NCI-H146 (cell line): ENCODE measurements at regions not wholly inside any gene's neighbourhood (a gene's known extent, or its start where the extent isn't known, plus 50 kb on each side); places are given as distances from the start of the nearest gene placed in this dataset.

Experiments
- DNase-seq: peaks from one replicate; lab custom pipeline; 2025; lab: John Stamatoyannopoulos, UW

GRCh38 chr3:54021071-54021470, 101.3 kb upstream of the CACNA2D3 start:
- no peak for DNase-seq

GRCh38 chr3:54020436-54020835, 101.9 kb upstream of the CACNA2D3 start:
- DNase-seq, result no peak

- DNase-seq, result no peak
Observed at GRCh38 chr3:54014067-54014466, 108.3 kb upstream of the CACNA2D3 start.

- DNase-seq, result no peak
Observed at GRCh38 chr3:54008744-54009143, 113.6 kb upstream of the CACNA2D3 start.

- DNase-seq, result no peak
Observed at GRCh38 chr3:54008099-54008498, 114.3 kb upstream of the CACNA2D3 start.

- DNase-seq, result no peak
Observed at GRCh38 chr3:54004335-54004734, 112.7 kb upstream of the SELENOK start.

- no peak for DNase-seq
Observed at GRCh38 chr3:54003136-54003535, 111.5 kb upstream of the SELENOK start.

- no peak for DNase-seq
Observed at GRCh38 chr3:53999725-54000124, 108.1 kb upstream of the SELENOK start.

GRCh38 chr3:53998980-53999379, 107.3 kb upstream of the SELENOK start:
- no peak for DNase-seq

- DNase-seq, result no peak
Observed at GRCh38 chr3:53997476-53997875, 105.8 kb upstream of the SELENOK start.

GRCh38 chr3:53996141-53996874, 104.6 kb upstream of the SELENOK start:
- DNase-seq, result no peak

- DNase-seq, result no peak
Observed at GRCh38 chr3:53994986-53995603, 103.4 kb upstream of the SELENOK start.

GRCh38 chr3:53991240-53991639, 99.6 kb upstream of the SELENOK start:
- DNase-seq, result no peak

- no peak for DNase-seq
Observed at GRCh38 chr3:53989946-53990345, 98.3 kb upstream of the SELENOK start.

GRCh38 chr3:53989451-53989850, 97.8 kb upstream of the SELENOK start:
- DNase-seq, result no peak

GRCh38 chr3:53978386-53978785, 86.7 kb upstream of the SELENOK start:
- DNase-seq, result no peak

- no peak for DNase-seq
Observed at GRCh38 chr3:53975382-53975781, 83.7 kb upstream of the SELENOK start.

GRCh38 chr3:53974324-53974723, 82.7 kb upstream of the SELENOK start:
- no peak for DNase-seq

- DNase-seq, result no peak
Observed at GRCh38 chr3:53973905-53974304, 82.2 kb upstream of the SELENOK start.

- no peak for DNase-seq
Observed at GRCh38 chr3:53970661-53971060, 79.0 kb upstream of the SELENOK start.

GRCh38 chr3:53969086-53969485, 77.4 kb upstream of the SELENOK start:
- DNase-seq, result no peak

- no peak for DNase-seq
Observed at GRCh38 chr3:53965291-53965690, 73.6 kb upstream of the SELENOK start.

GRCh38 chr3:53957831-53958230, 66.2 kb upstream of the SELENOK start:
- no peak for DNase-seq

- DNase-seq, result no peak
Observed at GRCh38 chr3:53956586-53956985, 64.9 kb upstream of the SELENOK start.
